ENCODE measurements at regions not wholly inside any gene's neighbourhood (a gene's known extent, or its start where the extent isn't known, plus 50 kb on each side); places are given as distances from the start of the nearest gene placed in this dataset.
"Not testable (repeated sequence)": the region's sequence is repeated elsewhere in the genome, so short reads cannot be mapped to it uniquely, and the experiment has no call there.

- no peak for ATAC-seq
These were observed 51.2 kb upstream of the SEC16B start for GRCh38 chr1:178020968-178021640.

GRCh38 chr1:178021950-178022349, 52.1 kb upstream of the SEC16B start:
- ATAC-seq, result no peak

GRCh38 chr1:178023181-178023618, 53.3 kb upstream of the SEC16B start:
- no peak for ATAC-seq

DNA sequence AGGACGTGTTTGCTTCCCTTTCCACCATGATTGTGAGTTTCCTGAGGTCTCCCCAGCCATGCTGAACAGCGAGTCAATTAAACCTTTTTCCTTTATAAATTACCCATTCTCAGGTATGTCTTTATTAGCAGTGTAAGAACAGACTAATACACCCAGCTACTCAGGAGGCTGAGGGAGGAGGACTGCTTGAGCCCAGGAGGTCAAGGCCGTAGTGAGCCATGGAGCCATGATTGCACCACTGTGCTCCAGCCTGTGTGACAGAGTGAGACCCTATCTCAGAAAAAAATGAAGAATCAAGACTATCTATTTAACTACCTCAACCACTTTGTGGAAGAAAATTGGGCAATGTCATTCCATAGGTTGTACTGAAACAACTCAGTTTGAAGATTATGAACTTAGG, 54.6 kb upstream of the SEC16B start:
- no peak for ATAC-seq

- no peak for ATAC-seq
These were observed 55.9 kb upstream of the SEC16B start for GRCh38 chr1:178025613-178026356.

DNA sequence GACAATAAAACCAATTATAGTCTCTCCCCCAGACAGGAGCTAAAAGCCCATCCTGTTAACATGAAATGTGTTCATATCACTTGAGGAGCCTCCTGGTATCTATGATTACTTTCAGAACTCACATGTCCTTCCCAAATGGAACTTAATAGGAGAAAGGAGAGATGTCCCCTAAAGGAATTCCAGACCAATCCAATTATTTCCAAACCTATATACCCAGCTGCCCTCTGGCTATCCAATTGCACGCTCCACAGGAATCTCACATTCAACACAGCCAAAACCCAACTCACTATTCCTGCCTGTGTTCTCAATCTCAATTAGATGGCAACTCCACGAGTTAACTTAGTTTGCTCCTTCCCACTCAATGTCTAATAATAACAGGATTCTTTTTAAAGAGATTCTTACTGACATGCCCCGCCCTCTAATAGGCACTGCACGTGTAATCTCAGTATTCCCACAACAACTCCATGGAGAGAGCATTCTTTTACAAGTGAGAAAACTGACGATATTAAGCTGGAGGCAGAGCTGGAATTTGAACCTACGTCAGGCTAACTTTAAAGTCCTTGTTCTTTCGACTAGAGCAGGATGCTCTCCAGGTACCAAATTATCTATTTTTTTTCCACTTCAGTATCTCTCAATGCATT, 59.1 kb upstream of the SEC16B start:
- no peak for ATAC-seq

DNA sequence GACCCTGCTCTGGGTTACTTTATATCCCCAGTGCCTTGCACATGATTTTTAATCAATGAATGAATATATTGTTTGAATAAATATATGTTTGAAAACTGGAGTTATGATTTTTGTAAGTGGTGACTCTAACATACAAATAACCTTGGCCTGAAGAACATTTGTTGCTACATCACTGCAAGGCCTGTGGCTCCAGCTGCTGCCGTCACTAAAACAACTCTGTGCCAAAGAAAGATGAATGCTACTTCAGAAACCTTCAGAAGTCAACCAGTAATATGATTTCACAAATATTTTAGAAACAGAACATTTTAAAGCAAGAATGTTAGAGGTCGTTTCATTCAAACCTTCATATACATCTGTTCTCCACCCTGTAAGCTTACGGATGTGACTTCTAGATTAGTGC, 60.6 kb upstream of the SEC16B start:
- ATAC-seq, result no peak

DNA sequence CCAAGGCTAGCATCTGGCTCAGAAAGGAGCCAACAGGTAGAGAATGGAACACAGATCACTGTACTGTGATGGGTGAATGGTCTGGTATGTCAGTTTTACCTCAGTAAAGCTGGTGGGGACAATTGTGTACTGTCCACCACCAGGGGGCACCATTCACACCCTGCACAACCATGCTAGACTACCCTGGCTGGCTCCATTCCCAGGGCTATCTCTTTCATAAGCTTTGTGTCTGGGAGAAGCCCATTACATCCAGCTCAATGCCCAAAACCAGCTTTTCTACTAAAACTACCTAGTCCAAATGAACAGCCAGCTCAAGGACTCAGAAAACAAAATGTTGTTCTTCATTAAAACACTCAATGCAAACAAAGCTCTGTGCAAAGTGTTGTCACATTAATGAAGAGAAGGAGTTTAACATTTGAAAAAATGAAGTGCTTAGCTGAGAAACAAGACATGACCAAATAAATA, 62.0 kb upstream of the RASAL2 start:
- peak; percentile 93 for ATAC-seq

GRCh38 chr1:178033019-178033418, 60.9 kb upstream of the RASAL2 start:
- ATAC-seq, result no peak

DNA sequence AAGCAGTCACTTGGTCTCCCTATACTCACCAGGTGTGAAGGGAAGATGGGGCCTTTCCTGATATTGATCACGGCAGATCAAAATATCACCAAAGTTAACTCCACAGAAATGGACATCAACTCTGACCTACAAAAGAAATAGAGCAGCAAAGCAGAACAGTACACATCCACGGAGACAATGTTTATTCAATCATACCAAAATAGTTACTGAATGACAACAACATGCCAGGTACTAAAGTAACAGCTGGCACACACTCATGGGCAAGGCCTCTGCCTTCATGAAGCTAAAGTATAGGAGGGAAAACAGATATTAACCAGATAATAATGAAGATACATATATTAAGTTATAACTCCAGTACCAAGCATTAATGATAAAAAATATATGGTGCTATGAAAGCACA, 59.2 kb upstream of the RASAL2 start:
- ATAC-seq, result no peak

- no peak for ATAC-seq
These were observed 57.8 kb upstream of the RASAL2 start for GRCh38 chr1:178036090-178036489.

- ATAC-seq, result peak; percentile 92
These were observed 56.2 kb upstream of the RASAL2 start for GRCh38 chr1:178037510-178038253.

GRCh38 chr1:178038372-178038771, 55.5 kb upstream of the RASAL2 start:
- no peak for ATAC-seq

GRCh38 chr1:178039891-178040290, 54.0 kb upstream of the RASAL2 start:
- no peak for ATAC-seq

GRCh38 chr1:178043940-178044339, 50.0 kb upstream of the RASAL2 start:
- not testable (repeated sequence) for ATAC-seq
